Prostate gland (tissue), 2 donors: ENCODE measurements at regions not wholly inside any gene's neighbourhood (a gene's known extent, or its start where the extent isn't known, plus 50 kb on each side); places are given as distances from the start of the nearest gene placed in this dataset.

Experiments used
- POLR2A ChIP-seq: fragments of 450-650 bp; IDR thresholded peaks from one replicate; pipeline ENCODE4 v1.6.1; 2016; ENCODE audit warnings: antibody characterized with exemption, mild to moderate bottlenecking
- POLR2AphosphoS5 ChIP-seq: sonication (generic); formaldehyde crosslinking; IDR thresholded peaks from one replicate; pipeline ENCODE4 v1.6.1; 2017; ENCODE audit warnings: antibody characterized with exemption
- TF ChIP-seq, protein P1 (sequence below), 4 experiments: fragments of 200-600 bp in 2 of 4; fragments of 450-650 bp in 2 of 4; sonication (generic) in 2 of 4; IDR thresholded peaks; 1 replicate in 3 of 4; 2 replicates in 1 of 4; pipeline ENCODE4 v1.5.1; 2016 to 2019; ENCODE audit warnings: antibody characterized with exemption in 4 of 4, mild to moderate bottlenecking in 2 of 4, moderate library complexity in 2 of 4

DNA sequence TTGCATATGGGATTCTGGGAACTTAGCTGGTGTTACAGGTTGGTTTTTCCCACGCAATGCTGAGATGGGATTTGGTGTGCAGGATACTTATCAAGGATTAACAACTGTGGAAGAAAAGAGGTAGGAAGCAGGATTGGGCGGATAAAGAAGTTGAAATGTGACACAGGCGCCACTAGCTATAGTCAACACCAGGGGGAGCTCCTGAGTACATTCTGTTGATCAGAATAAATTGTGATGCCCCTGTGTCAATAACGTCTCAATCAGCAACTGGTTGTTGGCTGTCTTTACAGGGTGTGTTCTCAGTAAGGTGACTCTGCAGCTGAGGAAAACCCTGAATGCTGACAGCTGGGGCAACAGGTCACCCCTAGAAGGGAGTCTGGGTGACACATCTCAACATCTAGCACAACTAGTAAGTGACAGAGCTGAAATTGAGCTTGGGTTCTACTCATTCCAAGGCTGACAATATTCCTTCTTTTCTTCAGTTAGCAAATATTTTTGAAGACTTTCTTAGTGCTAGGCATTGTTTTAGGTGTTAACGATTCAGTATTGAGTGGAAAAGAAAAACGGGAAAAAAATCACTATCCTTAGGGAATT lies 143.0 kb downstream of the ARL6IP6 start:
- TF ChIP-seq POLR2A (no peak), POLR2AphosphoS5 (no peak)
- TF ChIP-seq, protein P1, sequence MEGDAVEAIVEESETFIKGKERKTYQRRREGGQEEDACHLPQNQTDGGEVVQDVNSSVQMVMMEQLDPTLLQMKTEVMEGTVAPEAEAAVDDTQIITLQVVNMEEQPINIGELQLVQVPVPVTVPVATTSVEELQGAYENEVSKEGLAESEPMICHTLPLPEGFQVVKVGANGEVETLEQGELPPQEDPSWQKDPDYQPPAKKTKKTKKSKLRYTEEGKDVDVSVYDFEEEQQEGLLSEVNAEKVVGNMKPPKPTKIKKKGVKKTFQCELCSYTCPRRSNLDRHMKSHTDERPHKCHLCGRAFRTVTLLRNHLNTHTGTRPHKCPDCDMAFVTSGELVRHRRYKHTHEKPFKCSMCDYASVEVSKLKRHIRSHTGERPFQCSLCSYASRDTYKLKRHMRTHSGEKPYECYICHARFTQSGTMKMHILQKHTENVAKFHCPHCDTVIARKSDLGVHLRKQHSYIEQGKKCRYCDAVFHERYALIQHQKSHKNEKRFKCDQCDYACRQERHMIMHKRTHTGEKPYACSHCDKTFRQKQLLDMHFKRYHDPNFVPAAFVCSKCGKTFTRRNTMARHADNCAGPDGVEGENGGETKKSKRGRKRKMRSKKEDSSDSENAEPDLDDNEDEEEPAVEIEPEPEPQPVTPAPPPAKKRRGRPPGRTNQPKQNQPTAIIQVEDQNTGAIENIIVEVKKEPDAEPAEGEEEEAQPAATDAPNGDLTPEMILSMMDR (IDR thresholded peaks at IDR 0.05) = peak; percentile 30 to 72 (median 54)
